ENCODE measurements at regions not wholly inside any gene's neighbourhood (a gene's known extent, or its start where the extent isn't known, plus 50 kb on each side); places are given as distances from the start of the nearest gene placed in this dataset.
A peak's percentile ranks its signal among the peaks of the same experiment; 100 is the strongest.
"Not testable (repeated sequence)": the region's sequence is repeated elsewhere in the genome, so short reads cannot be mapped to it uniquely, and the experiment has no call there.

GRCh38 chr4:187739771-187740170 is 255.8 kb upstream of the ZFP42 start:
- H3K4me1 ChIP-seq (ENCODE audit: control insufficient read depth in 1 of 2, insufficient read depth in 2 of 2, low read length in 2 of 2) = no peaks in the 10 kb centered on the region
- no peaks in the 10 kb centered on the region for H3K36me3 Mint-ChIP-seq
- intact Hi-C loops (cut with micrococcal nuclease) = no loop called here
- H3K27me3 Mint-ChIP-seq (ENCODE audit: low read depth in 3 of 3) = peaks cover 0 to 2% (median 0%) of the 10 kb centered on the region in 3 donors
- H3K9me3 Mint-ChIP-seq = peaks cover 0 to 15% (median 10%) of the 10 kb centered on the region in 7 donors
- no peaks in the 10 kb centered on the region for H3K27me3 ChIP-seq (ENCODE audit: control insufficient read depth in 2 of 2, insufficient read depth in 2 of 2, low read length in 2 of 2)
- no peak overlapping the region for H3K4me3 Mint-ChIP-seq
- H3K27ac Mint-ChIP-seq = no peak overlapping the region
- no peak overlapping the region for H3K9ac ChIP-seq (ENCODE audit: insufficient read depth, low read length, poor library complexity, severe bottlenecking)
- no peak overlapping the region for H3K27ac ChIP-seq (ENCODE audit: low read depth in 1 of 2, low read length in 2 of 2)
- no peak overlapping the region for H2AFZ ChIP-seq (ENCODE audit: insufficient read depth, low read depth, low read length, poor library complexity, severe bottlenecking)
- H3K79me2 ChIP-seq (ENCODE audit: insufficient read depth, low read length) = no peaks in the 10 kb centered on the region
- TF ChIP-seq, protein P1, sequence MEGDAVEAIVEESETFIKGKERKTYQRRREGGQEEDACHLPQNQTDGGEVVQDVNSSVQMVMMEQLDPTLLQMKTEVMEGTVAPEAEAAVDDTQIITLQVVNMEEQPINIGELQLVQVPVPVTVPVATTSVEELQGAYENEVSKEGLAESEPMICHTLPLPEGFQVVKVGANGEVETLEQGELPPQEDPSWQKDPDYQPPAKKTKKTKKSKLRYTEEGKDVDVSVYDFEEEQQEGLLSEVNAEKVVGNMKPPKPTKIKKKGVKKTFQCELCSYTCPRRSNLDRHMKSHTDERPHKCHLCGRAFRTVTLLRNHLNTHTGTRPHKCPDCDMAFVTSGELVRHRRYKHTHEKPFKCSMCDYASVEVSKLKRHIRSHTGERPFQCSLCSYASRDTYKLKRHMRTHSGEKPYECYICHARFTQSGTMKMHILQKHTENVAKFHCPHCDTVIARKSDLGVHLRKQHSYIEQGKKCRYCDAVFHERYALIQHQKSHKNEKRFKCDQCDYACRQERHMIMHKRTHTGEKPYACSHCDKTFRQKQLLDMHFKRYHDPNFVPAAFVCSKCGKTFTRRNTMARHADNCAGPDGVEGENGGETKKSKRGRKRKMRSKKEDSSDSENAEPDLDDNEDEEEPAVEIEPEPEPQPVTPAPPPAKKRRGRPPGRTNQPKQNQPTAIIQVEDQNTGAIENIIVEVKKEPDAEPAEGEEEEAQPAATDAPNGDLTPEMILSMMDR (IDR thresholded peaks at IDR 0.05) = no peak
- H3K36me3 ChIP-seq (replicated peaks in 1 of 2; ENCODE audit: control insufficient read depth in 1 of 2, insufficient read depth in 2 of 2, low read length in 2 of 2) = no peaks in the 10 kb centered on the region
- no CpG with 5 or more reads among the region's 1 CpG for WGBS (ENCODE audit: insufficient coverage)
- H3K4me3 ChIP-seq (replicated peaks in 1 of 3; ENCODE audit: low read depth in 2 of 3, low read length in 3 of 3) = no peak overlapping the region
- H4K20me1 ChIP-seq (ENCODE audit: insufficient read depth, low read length) = no peaks in the 10 kb centered on the region
- DNase-seq = no peak
- no peaks in the 10 kb centered on the region for H3K4me1 Mint-ChIP-seq
- H3K4me2 ChIP-seq (replicated peaks; ENCODE audit: extremely low read depth, low read length, poor library complexity, severe bottlenecking) = no peak overlapping the region
- peaks cover 15 to 33% of the 10 kb centered on the region in 2 donors for H3K9me3 ChIP-seq (replicated peaks in 1 of 2; ENCODE audit: control insufficient read depth in 1 of 2, insufficient read depth in 1 of 2, low read length in 2 of 2)

DNA sequence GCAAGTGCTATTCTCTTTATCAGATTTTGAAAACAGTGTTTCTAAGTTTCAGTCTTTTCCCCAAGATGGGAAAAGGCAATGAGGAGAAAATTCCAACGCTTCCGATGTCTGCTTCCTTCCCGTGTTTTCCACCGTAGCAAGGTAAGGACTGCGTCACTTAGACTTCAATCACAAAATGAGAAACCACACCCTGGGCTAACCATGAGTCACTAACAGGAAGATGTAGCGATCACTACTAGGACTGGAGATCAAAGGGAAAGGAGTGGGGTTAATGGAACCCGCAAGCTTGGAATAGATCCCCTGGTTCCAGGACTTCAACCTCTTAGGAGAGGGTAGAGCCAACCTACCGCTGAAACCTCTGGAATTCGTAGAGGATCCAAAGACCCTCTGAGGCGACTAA is 250.7 kb upstream of the ZFP42 start:
- Histone ChIP-seq H3K9ac (ENCODE audit: insufficient read depth, low read length, poor library complexity, severe bottlenecking) (no peak overlapping the region), H3K27ac (ENCODE audit: low read depth in 1 of 2, low read length in 2 of 2) (no peak overlapping the region), H3K27me3 (ENCODE audit: control insufficient read depth in 2 of 2, insufficient read depth in 2 of 2, low read length in 2 of 2) (no peaks in the 10 kb centered on the region), H3K4me1 (ENCODE audit: control insufficient read depth in 1 of 2, insufficient read depth in 2 of 2, low read length in 2 of 2) (no peaks in the 10 kb centered on the region), H3K4me2 (replicated peaks; ENCODE audit: extremely low read depth, low read length, poor library complexity, severe bottlenecking) (no peak overlapping the region), H3K36me3 (replicated peaks in 1 of 2; ENCODE audit: control insufficient read depth in 1 of 2, insufficient read depth in 2 of 2, low read length in 2 of 2) (no peaks in the 10 kb centered on the region), H3K79me2 (ENCODE audit: insufficient read depth, low read length) (no peaks in the 10 kb centered on the region), H3K4me3 (replicated peaks in 1 of 3; ENCODE audit: low read depth in 2 of 3, low read length in 3 of 3) (no peak overlapping the region), H3K9me3 (replicated peaks in 1 of 2; ENCODE audit: control insufficient read depth in 1 of 2, insufficient read depth in 1 of 2, low read length in 2 of 2) (peaks cover 16 to 49% of the 10 kb centered on the region in 2 donors), H2AFZ (ENCODE audit: insufficient read depth, low read depth, low read length, poor library complexity, severe bottlenecking) (no peak overlapping the region), H4K20me1 (ENCODE audit: insufficient read depth, low read length) (no peaks in the 10 kb centered on the region)
- Mint-ChIP-seq H3K9me3 (peaks cover 3 to 14% (median 9%) of the 10 kb centered on the region in 7 donors), H3K4me3 (no peak overlapping the region), H3K36me3 (no peaks in the 10 kb centered on the region), H3K27ac (no peak overlapping the region), H3K27me3 (ENCODE audit: low read depth in 3 of 3) (no peaks in the 10 kb centered on the region), H3K4me1 (no peaks in the 10 kb centered on the region)
- intact Hi-C loops (cut with micrococcal nuclease) = no loop called here
- no peak for DNase-seq
- TF ChIP-seq, protein P1 (IDR thresholded peaks at IDR 0.05) = no peak
- WGBS (ENCODE audit: insufficient coverage) = 89% methylated on average over 7 of the region's 10 CpGs

DNA sequence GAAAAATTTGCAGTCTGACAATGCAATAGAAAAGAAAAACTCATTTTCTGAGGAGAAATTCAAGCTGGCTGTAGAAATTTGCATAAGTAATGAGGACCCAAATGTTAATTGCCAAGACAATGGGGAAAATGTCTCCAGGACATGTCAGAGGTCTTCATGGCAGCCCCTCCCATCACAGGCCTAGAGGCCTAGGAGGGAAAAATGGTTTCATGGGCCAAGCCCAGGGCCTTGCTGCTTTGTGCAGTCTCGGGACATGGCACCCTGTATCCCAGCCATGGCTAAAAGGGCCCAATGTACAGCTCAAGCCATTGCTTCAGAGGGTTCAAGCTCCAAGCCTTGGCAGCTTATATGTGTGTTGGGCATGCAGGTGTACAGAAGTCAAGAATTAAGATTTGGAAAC is 244.9 kb upstream of the ZFP42 start:
- WGBS (ENCODE audit: insufficient coverage) = 67% methylated on average over 1 of the region's 1 CpG
- H3K4me3 ChIP-seq (replicated peaks in 1 of 3; ENCODE audit: low read depth in 2 of 3, low read length in 3 of 3); H3K4me1 ChIP-seq (ENCODE audit: control insufficient read depth in 1 of 2, insufficient read depth in 2 of 2, low read length in 2 of 2); H3K27ac ChIP-seq (ENCODE audit: low read depth in 1 of 2, low read length in 2 of 2); H3K36me3 Mint-ChIP-seq; H3K36me3 ChIP-seq (replicated peaks in 1 of 2; ENCODE audit: control insufficient read depth in 1 of 2, insufficient read depth in 2 of 2, low read length in 2 of 2); H3K27me3 Mint-ChIP-seq (ENCODE audit: low read depth in 3 of 3); H3K4me3 Mint-ChIP-seq; H3K27me3 ChIP-seq (ENCODE audit: control insufficient read depth in 2 of 2, insufficient read depth in 2 of 2, low read length in 2 of 2); intact Hi-C loops (cut with micrococcal nuclease); H3K9ac ChIP-seq (ENCODE audit: insufficient read depth, low read length, poor library complexity, severe bottlenecking); DNase-seq; H3K4me2 ChIP-seq (replicated peaks; ENCODE audit: extremely low read depth, low read length, poor library complexity, severe bottlenecking); H2AFZ ChIP-seq (ENCODE audit: insufficient read depth, low read depth, low read length, poor library complexity, severe bottlenecking); H3K4me1 Mint-ChIP-seq; H3K79me2 ChIP-seq (ENCODE audit: insufficient read depth, low read length); H4K20me1 ChIP-seq (ENCODE audit: insufficient read depth, low read length): not testable (repeated sequence)
- peaks cover 5 to 17% (median 12%) of the 10 kb centered on the region in 7 donors for H3K9me3 Mint-ChIP-seq
- peak overlapping the region in 2 of 7 donors; percentile 24 to 58 for H3K27ac Mint-ChIP-seq
- H3K9me3 ChIP-seq (replicated peaks in 1 of 2; ENCODE audit: control insufficient read depth in 1 of 2, insufficient read depth in 1 of 2, low read length in 2 of 2) = peaks cover 17 to 40% of the 10 kb centered on the region in 2 donors
